Endothelial cell (in vitro differentiated cells): ENCODE measurements at regions not wholly inside any gene's neighbourhood (a gene's known extent, or its start where the extent isn't known, plus 50 kb on each side); places are given as distances from the start of the nearest gene placed in this dataset.

ENCODE experiments used
- DNase-seq: peaks from one replicate; pipeline ENCODE4 v3.0.0; 2021; ENCODE audit warnings: low spot score
- H3K27ac Mint-ChIP-seq: one replicate; pipeline ENCODE4 v1.8.0; 2021; ENCODE audit warnings: mixed read lengths, inconsistent platforms; ENCODE audit not compliant: unreplicated experiment
- H3K27me3 Mint-ChIP-seq: one replicate; pipeline ENCODE4 v1.8.0; 2021; ENCODE audit warnings: mild to moderate bottlenecking, moderate library complexity, mixed read lengths, inconsistent platforms; ENCODE audit not compliant: unreplicated experiment
- H3K36me3 Mint-ChIP-seq: one replicate; pipeline ENCODE4 v1.8.0; 2021; ENCODE audit warnings: mild to moderate bottlenecking, low read depth, mixed read lengths, inconsistent platforms; ENCODE audit not compliant: unreplicated experiment
- H3K4me1 Mint-ChIP-seq: one replicate; pipeline ENCODE4 v1.8.0; 2021; ENCODE audit warnings: mild to moderate bottlenecking, mixed read lengths, inconsistent platforms; ENCODE audit not compliant: unreplicated experiment
- H3K4me3 Mint-ChIP-seq: one replicate; pipeline ENCODE4 v1.8.0; 2021; ENCODE audit warnings: mild to moderate bottlenecking, mixed read lengths, inconsistent platforms; ENCODE audit not compliant: unreplicated experiment
- H3K9me3 Mint-ChIP-seq: one replicate; pipeline ENCODE4 v1.8.0; 2021; ENCODE audit warnings: mixed read lengths, inconsistent platforms; ENCODE audit not compliant: unreplicated experiment
- TF ChIP-seq, protein P1 (sequence below): fragments of 200-600 bp; sonication (generic); IDR thresholded peaks from one replicate; pipeline ENCODE4 v1.5.0; 2021; ENCODE audit warnings: antibody characterized with exemption; ENCODE audit not compliant: unreplicated experiment

DNA sequence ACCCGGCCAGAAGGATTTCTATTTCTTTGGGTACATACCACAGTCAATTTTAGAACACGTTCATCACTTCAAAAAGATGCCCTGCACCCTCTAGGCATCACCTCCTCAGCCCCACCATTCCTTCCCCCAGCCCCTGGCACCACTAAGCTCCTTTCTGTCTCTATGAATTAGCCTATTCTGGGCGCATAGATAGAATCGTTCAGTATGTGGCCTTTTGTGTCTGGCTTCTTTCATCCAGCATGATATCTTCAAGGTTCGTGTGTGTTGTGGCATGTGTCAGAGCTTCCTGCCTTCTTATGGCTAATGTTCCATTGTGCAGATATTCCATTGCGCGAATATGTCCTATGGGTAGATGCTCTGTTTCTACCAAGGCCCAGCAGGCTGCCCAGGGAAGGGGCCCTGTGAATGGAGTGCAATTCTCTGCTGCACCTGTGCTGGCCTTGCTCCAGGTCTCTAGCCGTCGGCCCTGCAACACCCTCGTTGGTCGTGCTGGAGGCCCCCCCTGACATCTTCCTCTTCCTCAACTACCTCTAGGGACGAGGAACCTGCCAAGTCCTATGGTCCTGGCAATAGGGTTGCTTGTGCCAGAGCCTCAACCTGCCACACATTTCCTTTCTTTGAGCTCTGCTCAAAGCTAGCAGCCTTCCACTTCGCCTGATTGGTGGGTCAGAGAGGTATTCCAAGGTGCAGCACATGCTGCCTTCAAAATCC is 113.5 kb downstream of the RIPK4 start:
- Mint-ChIP-seq H3K4me1 (no peaks in the 10 kb centered on the region), H3K36me3 (no peaks in the 10 kb centered on the region), H3K27me3 (peaks cover 5% of the 10 kb centered on the region), H3K27ac (no peak overlapping the region), H3K4me3 (no peak overlapping the region), H3K9me3 (no peaks in the 10 kb centered on the region)
- TF ChIP-seq, protein P1, sequence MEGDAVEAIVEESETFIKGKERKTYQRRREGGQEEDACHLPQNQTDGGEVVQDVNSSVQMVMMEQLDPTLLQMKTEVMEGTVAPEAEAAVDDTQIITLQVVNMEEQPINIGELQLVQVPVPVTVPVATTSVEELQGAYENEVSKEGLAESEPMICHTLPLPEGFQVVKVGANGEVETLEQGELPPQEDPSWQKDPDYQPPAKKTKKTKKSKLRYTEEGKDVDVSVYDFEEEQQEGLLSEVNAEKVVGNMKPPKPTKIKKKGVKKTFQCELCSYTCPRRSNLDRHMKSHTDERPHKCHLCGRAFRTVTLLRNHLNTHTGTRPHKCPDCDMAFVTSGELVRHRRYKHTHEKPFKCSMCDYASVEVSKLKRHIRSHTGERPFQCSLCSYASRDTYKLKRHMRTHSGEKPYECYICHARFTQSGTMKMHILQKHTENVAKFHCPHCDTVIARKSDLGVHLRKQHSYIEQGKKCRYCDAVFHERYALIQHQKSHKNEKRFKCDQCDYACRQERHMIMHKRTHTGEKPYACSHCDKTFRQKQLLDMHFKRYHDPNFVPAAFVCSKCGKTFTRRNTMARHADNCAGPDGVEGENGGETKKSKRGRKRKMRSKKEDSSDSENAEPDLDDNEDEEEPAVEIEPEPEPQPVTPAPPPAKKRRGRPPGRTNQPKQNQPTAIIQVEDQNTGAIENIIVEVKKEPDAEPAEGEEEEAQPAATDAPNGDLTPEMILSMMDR = no peak
- DNase-seq = no peak

DNA sequence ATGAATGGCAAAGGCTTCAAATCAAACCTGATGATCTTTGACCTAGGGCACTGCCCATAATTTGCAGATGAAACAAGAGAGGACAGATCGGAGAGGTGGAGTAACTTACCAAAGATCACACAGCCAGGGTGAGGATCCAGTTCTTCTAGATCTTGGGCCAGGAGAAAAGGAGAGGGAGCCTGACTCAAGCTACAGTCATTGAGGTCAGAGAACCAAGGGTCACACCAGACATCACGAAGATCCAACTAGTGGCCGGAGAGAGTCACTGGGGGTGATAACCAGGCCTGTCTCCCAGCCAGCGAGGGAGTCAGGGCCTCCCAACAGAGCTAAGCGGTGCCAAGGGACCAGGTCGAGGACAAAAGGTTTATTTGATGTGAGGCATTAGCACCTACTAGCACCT is 115.0 kb downstream of the RIPK4 start:
- Mint-ChIP-seq H3K4me3 (no peak overlapping the region), H3K36me3 (no peaks in the 10 kb centered on the region), H3K27me3 (peaks cover 5% of the 10 kb centered on the region), H3K27ac (no peak overlapping the region), H3K4me1 (no peaks in the 10 kb centered on the region), H3K9me3 (no peaks in the 10 kb centered on the region)
- TF ChIP-seq, protein P1 = no peak
- no peak for DNase-seq

DNA sequence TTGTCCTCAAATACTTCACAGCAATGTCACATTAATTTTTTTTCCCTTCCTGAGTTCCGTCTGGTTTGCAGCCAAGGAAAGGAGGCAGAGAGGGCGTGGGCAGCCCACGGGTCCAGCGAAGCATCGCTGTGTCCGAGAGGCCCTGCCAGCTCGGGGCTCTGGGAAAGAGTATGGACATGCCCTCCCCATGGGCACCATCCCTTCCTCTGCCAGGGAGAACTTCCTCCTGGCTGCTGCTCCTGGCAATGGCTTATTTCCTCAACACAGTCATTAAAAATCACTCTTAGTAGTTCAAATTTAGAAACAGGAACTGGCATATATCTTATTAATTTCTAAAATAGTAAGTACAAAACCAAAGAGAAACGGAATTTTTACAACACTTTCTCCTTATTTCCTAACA is 115.4 kb downstream of the RIPK4 start:
- Mint-ChIP-seq H3K9me3 (no peaks in the 10 kb centered on the region), H3K27ac (no peak overlapping the region), H3K36me3 (no peaks in the 10 kb centered on the region), H3K27me3 (peaks cover 5% of the 10 kb centered on the region), H3K4me1 (no peaks in the 10 kb centered on the region), H3K4me3 (no peak overlapping the region)
- DNase-seq = no peak
- TF ChIP-seq, protein P1 = no peak

DNA sequence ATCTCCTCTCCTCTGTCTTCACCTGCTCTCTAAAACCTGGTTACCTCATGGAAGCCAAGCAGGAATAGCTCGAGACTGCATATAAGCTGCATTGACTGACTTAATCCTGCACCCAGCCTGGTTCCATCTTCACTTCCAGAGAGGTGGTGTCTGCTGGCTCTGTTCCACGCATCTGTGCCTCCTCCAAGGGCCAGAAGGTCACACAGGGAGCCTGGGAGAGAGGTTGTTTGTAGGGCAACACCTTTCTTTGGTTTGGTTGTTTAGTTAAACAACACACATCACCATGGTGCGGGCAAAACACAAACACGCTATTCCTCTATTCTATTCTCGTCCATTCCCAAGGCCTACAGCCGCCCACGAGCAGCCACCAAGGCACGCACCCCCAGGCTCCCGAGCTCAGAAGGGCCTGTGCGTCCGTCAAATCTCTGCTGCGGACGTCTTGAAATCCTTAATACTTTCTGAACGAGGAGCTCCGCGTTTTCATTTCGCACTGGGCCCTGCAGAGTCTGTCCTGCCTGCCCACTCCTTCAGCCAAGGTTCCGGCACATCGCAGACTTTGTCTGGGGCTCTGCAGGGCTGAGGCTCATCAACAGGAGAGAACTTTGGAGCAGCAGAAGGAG is 116.2 kb downstream of the RIPK4 start:
- Mint-ChIP-seq H3K9me3 (no peaks in the 10 kb centered on the region), H3K27ac (no peak overlapping the region), H3K4me3 (no peak overlapping the region), H3K4me1 (no peaks in the 10 kb centered on the region), H3K36me3 (no peaks in the 10 kb centered on the region), H3K27me3 (peaks cover 5% of the 10 kb centered on the region)
- DNase-seq = no peak
- TF ChIP-seq, protein P1 = no peak

DNA sequence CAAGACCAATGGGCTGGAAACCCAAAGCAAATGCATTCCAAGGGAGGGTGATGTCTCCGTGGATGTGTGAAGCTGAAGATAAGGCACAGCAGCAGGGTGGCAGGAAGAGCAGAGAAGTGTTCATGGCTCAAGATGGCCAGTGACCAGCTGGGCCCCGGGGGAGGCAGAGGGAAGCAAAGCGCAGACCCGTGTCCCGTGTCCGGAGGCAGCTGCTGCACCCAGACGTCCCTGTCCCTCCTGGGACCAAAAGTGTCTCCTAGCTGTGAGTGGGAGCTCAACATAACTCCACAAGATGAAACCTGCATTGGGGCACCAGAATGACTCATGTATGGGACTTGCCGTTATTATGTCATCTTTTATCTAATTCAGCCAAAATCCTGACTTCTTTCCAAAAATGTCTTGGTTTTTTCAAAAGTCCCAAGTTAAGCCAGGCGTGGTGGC is 118.2 kb downstream of the RIPK4 start:
- Mint-ChIP-seq H3K27me3 (peaks cover 7% of the 10 kb centered on the region), H3K4me3 (no peak overlapping the region), H3K4me1 (no peaks in the 10 kb centered on the region), H3K27ac (no peak overlapping the region), H3K36me3 (no peaks in the 10 kb centered on the region), H3K9me3 (no peaks in the 10 kb centered on the region)
- TF ChIP-seq, protein P1 = no peak
- DNase-seq = no peak
